Mesenchymal stem cell (in vitro differentiated cells and primary cell): ENCODE measurements at regions not wholly inside any gene's neighbourhood (a gene's known extent, or its start where the extent isn't known, plus 50 kb on each side); places are given as distances from the start of the nearest gene placed in this dataset.

Source experiments
- DNase-seq: peaks from one replicate; pipeline ENCODE4 v3.0.0-alpha.2; 2013
- H2AFZ ChIP-seq: one replicate; pipeline ENCODE4 v1.6.1; 2013; ENCODE audit warnings: low read depth, mild to moderate bottlenecking, control low read depth, inconsistent platforms, low read length, moderate library complexity
- H2AK5ac ChIP-seq: 2 replicates; pipeline ENCODE4 v1.6.1; 2013; ENCODE audit warnings: low read length, moderate library complexity, mild to moderate bottlenecking, inconsistent platforms; ENCODE audit not compliant: severe bottlenecking
- H2BK120ac ChIP-seq: one replicate; pipeline ENCODE4 v1.6.1; 2013; ENCODE audit warnings: low read depth, mild to moderate bottlenecking, inconsistent platforms, low read length, moderate library complexity
- H2BK12ac ChIP-seq, 2 experiments: one replicate each; pipeline ENCODE4 v1.6.1; 2013; ENCODE audit warnings: inconsistent platforms in 2 of 2, low read length in 2 of 2, mild to moderate bottlenecking in 2 of 2, moderate library complexity in 2 of 2, control low read depth in 1 of 2
- H2BK15ac ChIP-seq: one replicate; pipeline ENCODE4 v1.6.1; 2013; ENCODE audit warnings: mild to moderate bottlenecking, low read depth, inconsistent platforms; ENCODE audit not compliant: poor library complexity, severe bottlenecking
- H2BK5ac ChIP-seq: 2 replicates; pipeline ENCODE4 v1.6.1; 2013; ENCODE audit warnings: low read depth, mild to moderate bottlenecking, low read length, control low read depth, inconsistent platforms; ENCODE audit not compliant: poor library complexity, severe bottlenecking
- H3K14ac ChIP-seq, 2 experiments: one replicate each; pipeline ENCODE4 v1.6.1; 2013; ENCODE audit warnings: inconsistent platforms in 2 of 2, low read length in 2 of 2, control low read depth in 1 of 2, mild to moderate bottlenecking in 1 of 2, moderate library complexity in 1 of 2
- H3K18ac ChIP-seq, 2 experiments: one replicate each; pipeline ENCODE4 v1.6.1; 2013; ENCODE audit warnings: inconsistent platforms in 2 of 2, low read length in 2 of 2, control low read depth in 1 of 2, low read depth in 1 of 2, mild to moderate bottlenecking in 1 of 2
- H3K23ac ChIP-seq, 2 experiments: one replicate each; pipeline ENCODE4 v1.6.1; 2013; ENCODE audit warnings: inconsistent platforms in 2 of 2, low read length in 2 of 2, mild to moderate bottlenecking in 2 of 2, moderate library complexity in 2 of 2, control low read depth in 1 of 2
- H3K27ac ChIP-seq: 2 replicates; pipeline ENCODE4 v1.5.1; 2013; ENCODE audit warnings: mild to moderate bottlenecking, moderate library complexity, low read length, control low read depth, inconsistent platforms; ENCODE audit not compliant: poor library complexity, severe bottlenecking
- H3K27me3 ChIP-seq, 2 experiments: 2 replicates each; pipeline versions ENCODE4 v1.6.1 to v1.7.0; 2013; ENCODE audit warnings: low read length in 2 of 2, mild to moderate bottlenecking in 2 of 2, moderate library complexity in 2 of 2, control low read depth in 1 of 2, inconsistent platforms in 1 of 2; ENCODE audit not compliant: control insufficient read depth in 1 of 2, insufficient read depth in 1 of 2
- H3K36me3 ChIP-seq, 2 experiments: 2 replicates each; pipeline versions ENCODE4 v1.6.1 to v1.7.0; 2013; ENCODE audit warnings: low read length in 2 of 2, control low read depth in 1 of 2, inconsistent platforms in 1 of 2, low read depth in 1 of 2, mild to moderate bottlenecking in 1 of 2; ENCODE audit not compliant: insufficient read depth in 2 of 2, control insufficient read depth in 1 of 2
- H3K4ac ChIP-seq, 2 experiments: one replicate each; pipeline ENCODE4 v1.6.1; 2013; ENCODE audit warnings: inconsistent platforms in 2 of 2, low read length in 2 of 2, mild to moderate bottlenecking in 2 of 2, moderate library complexity in 2 of 2, control low read depth in 1 of 2, low read depth in 1 of 2
- H3K4me1 ChIP-seq: 2 replicates; pipeline ENCODE4 v1.6.1; 2013; ENCODE audit warnings: low read depth, low read length, control low read depth; ENCODE audit not compliant: control insufficient read depth, insufficient read depth
- H3K4me2 ChIP-seq: 2 replicates; pipeline ENCODE4 v1.6.1; 2013; ENCODE audit warnings: low read length, mild to moderate bottlenecking, inconsistent platforms; ENCODE audit not compliant: poor library complexity, severe bottlenecking
- H3K4me3 ChIP-seq, 2 experiments: 2 replicates each; pipeline versions ENCODE4 v1.5.1 to v1.7.0; 2013; ENCODE audit warnings: low read length in 2 of 2, mild to moderate bottlenecking in 2 of 2, control low read depth in 1 of 2, low read depth in 1 of 2; ENCODE audit not compliant: insufficient read depth in 1 of 2
- H3K79me1 ChIP-seq: replicated peaks from 2 replicates; pipeline ENCODE4 v1.6.1; 2013; ENCODE audit warnings: mild to moderate bottlenecking, control low read depth, low read length, inconsistent platforms; ENCODE audit not compliant: poor library complexity, severe bottlenecking
- H3K9ac ChIP-seq: 2 replicates; pipeline ENCODE4 v1.7.0; 2013; ENCODE audit warnings: mild to moderate bottlenecking, low read length, moderate library complexity
- H3K9me3 ChIP-seq: 2 replicates; pipeline ENCODE4 v1.7.0; 2013; ENCODE audit warnings: mild to moderate bottlenecking, low read length; ENCODE audit not compliant: control insufficient read depth
- H4K8ac ChIP-seq: one replicate; pipeline ENCODE4 v1.6.1; 2013; ENCODE audit warnings: inconsistent platforms, mild to moderate bottlenecking, low read length, moderate library complexity
- H4K91ac ChIP-seq: one replicate; pipeline ENCODE4 v1.6.1; 2013; ENCODE audit warnings: mild to moderate bottlenecking, low read length, inconsistent platforms
- WGBS: methylation state at CpG from one replicate; pipeline ENCODE4 v1.1.7; 2013; ENCODE audit warnings: mixed read lengths; 5-methylcytosine and 5-hydroxymethylcytosine counted together

DNA sequence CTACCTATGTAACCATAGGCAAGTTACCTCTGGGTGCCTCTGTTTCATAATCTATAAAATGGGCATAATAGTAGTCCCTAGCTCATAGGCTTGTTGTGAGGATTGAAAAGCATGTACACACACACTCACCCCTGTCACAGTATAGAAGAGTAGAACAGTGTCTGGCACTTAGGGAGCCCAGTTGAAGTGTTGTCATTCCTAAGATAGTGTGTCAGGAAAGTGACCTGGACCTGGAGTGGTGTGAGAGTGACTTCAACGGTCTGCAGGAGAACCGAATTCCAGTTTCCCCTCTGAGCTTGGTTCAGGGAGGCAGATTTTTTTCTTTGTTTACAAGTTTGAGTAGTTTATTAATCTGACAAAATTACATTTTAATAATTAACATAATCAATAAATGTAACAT lies 229.9 kb upstream of the MAP3K7 start:
- no peak overlapping the region for H3K23ac ChIP-seq
- WGBS = 57% methylated on average over 1 of the region's 2 CpGs
- H2BK15ac ChIP-seq = no peak overlapping the region
- H3K14ac ChIP-seq = no peak overlapping the region
- H2AK5ac ChIP-seq = no peak overlapping the region
- no peak overlapping the region for H3K27ac ChIP-seq
- H3K18ac ChIP-seq = no peak overlapping the region
- no peak overlapping the region for H4K91ac ChIP-seq
- H2BK120ac ChIP-seq = no peak overlapping the region
- no peaks in the 10 kb centered on the region for H3K27me3 ChIP-seq
- no peak overlapping the region for H2BK5ac ChIP-seq
- H3K4ac ChIP-seq = no peak overlapping the region
- no peaks in the 10 kb centered on the region for H3K9me3 ChIP-seq
- no peaks in the 10 kb centered on the region for H3K36me3 ChIP-seq
- H4K8ac ChIP-seq = no peak overlapping the region
- H3K9ac ChIP-seq = no peak overlapping the region
- no peak overlapping the region for H2AFZ ChIP-seq
- H3K4me2 ChIP-seq = no peak overlapping the region
- H2BK12ac ChIP-seq = no peak overlapping the region
- DNase-seq = no peak
- no peaks in the 10 kb centered on the region for H3K4me1 ChIP-seq
- no peak overlapping the region for H3K4me3 ChIP-seq
- H3K79me1 ChIP-seq = no peaks in the 10 kb centered on the region

DNA sequence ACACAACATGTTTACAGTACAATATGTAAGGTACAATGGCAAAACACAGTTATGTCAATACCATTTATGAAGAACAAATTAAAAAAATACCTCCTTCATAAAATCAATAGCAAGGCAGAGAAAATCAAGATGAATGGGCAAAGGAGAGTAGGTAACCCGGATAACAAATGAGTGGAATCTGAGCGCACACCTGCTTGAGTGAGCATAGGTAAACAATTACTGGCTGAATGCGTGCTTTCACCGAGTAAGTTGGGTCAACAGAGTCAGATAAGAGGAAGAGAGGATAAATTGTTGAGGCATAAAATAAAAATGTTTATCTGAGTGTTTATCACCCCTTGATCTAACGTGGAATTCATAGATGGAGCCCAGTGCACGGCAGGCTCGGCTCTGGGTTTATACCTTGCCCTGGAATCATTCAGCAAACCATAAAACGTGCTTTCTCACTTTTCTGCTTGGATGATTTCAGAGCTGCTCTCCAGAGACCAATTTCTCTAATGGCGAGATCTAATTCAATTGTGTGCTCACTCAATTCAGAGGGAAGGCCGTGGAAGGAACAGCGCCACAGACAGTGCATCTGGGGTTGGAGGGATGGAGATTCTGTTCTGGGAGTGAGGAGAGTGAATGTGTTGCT lies 224.8 kb upstream of the MAP3K7 start:
- no peak overlapping the region for H3K4me2 ChIP-seq
- no peak overlapping the region for H3K23ac ChIP-seq
- H3K36me3 ChIP-seq = no peaks in the 10 kb centered on the region
- no peak overlapping the region for H3K9ac ChIP-seq
- H3K4me3 ChIP-seq = no peak overlapping the region
- H3K14ac ChIP-seq = no peak overlapping the region
- no peak overlapping the region for H4K91ac ChIP-seq
- no peaks in the 10 kb centered on the region for H3K4me1 ChIP-seq
- no peak overlapping the region for H2BK12ac ChIP-seq
- no peak overlapping the region for H2AK5ac ChIP-seq
- H4K8ac ChIP-seq = no peak overlapping the region
- no peak overlapping the region for H2BK5ac ChIP-seq
- WGBS = 84% methylated on average over 11 of the region's 11 CpGs
- H2BK120ac ChIP-seq = no peak overlapping the region
- no peaks in the 10 kb centered on the region for H3K79me1 ChIP-seq
- no peak overlapping the region for H3K27ac ChIP-seq
- H3K18ac ChIP-seq = no peak overlapping the region
- no peaks in the 10 kb centered on the region for H3K9me3 ChIP-seq
- no peak for DNase-seq
- H2BK15ac ChIP-seq = no peak overlapping the region
- H2AFZ ChIP-seq = no peak overlapping the region
- no peaks in the 10 kb centered on the region for H3K27me3 ChIP-seq
- H3K4ac ChIP-seq = no peak overlapping the region

GRCh38 chr6:90809035-90809434 lies 222.2 kb upstream of the MAP3K7 start:
- Histone ChIP-seq H3K18ac (no peak overlapping the region), H3K4me2 (no peak overlapping the region), H4K91ac (no peak overlapping the region), H2BK15ac (no peak overlapping the region), H3K9ac (no peak overlapping the region), H2AFZ (no peak overlapping the region), H3K4ac (no peak overlapping the region), H3K14ac (no peak overlapping the region), H2AK5ac (no peak overlapping the region), H2BK120ac (no peak overlapping the region), H3K9me3 (no peaks in the 10 kb centered on the region), H3K4me1 (no peaks in the 10 kb centered on the region), H4K8ac (no peak overlapping the region), H3K79me1 (no peaks in the 10 kb centered on the region), H3K23ac (no peak overlapping the region), H3K4me3 (no peak overlapping the region), H3K27ac (no peak overlapping the region), H2BK12ac (no peak overlapping the region), H3K27me3 (no peaks in the 10 kb centered on the region), H3K36me3 (no peaks in the 10 kb centered on the region), H2BK5ac (no peak overlapping the region)
- DNase-seq = no peak
- 94% methylated on average over 4 of the region's 4 CpGs for WGBS

DNA sequence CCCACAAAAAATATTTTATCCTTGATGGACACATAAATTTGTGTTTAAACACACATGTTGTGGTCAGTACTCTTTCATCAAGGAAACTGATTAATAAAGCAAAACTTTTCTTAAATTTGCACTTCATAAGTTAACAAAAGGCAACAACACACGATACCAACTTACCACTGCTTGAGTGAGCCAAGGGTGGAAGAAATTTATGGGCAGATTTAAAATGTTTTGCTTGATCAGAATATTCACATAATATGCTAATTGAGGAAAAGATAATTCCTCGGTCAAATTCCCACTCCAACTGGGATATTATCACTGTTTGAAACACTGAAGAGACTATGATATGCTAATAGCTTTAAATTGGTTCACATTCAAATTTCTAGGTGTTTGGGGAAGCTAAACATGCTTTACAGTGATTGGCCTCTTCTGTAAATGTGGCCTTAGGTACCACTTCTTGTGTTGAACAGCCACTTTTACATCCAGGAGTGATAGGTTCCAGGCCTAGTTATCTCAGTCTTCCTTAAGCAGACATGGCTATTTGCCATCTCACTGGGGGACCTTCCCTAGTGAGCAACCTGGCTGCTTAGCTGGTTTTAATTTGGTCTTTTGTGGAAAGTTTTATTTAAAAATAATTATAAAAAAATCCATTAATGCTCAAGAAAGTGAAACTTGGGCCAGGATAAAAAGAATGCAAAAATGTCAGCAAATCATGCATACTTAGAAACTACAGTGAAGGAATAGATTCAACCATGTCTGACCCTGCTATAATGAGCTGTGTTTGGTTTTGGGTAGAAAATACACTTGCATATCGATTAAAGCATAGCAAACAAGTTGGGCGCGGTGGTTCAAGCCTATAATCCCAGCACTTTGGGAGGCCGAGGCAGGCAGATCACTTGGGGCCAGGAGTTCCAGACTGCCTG lies 221.2 kb upstream of the MAP3K7 start:
- H3K14ac ChIP-seq = no peak overlapping the region
- H4K8ac ChIP-seq = no peak overlapping the region
- WGBS = 89% methylated on average over 4 of the region's 6 CpGs

More for the DNA sequence above, 221.2 kb upstream of the MAP3K7 start:
- Histone ChIP-seq H2AK5ac (no peak overlapping the region), H3K27me3 (no peaks in the 10 kb centered on the region), H4K91ac (no peak overlapping the region), H3K79me1 (no peaks in the 10 kb centered on the region), H2BK15ac (no peak overlapping the region), H2AFZ (no peak overlapping the region), H3K4me1 (no peaks in the 10 kb centered on the region), H3K27ac (no peak overlapping the region), H2BK12ac (no peak overlapping the region), H2BK120ac (no peak overlapping the region), H3K18ac (no peak overlapping the region), H3K9me3 (no peaks in the 10 kb centered on the region), H2BK5ac (no peak overlapping the region), H3K4me3 (no peak overlapping the region), H3K36me3 (no peaks in the 10 kb centered on the region), H3K4me2 (no peak overlapping the region), H3K23ac (no peak overlapping the region), H3K9ac (no peak overlapping the region), H3K4ac (no peak overlapping the region)
- DNase-seq = no peak
